Peyer's patch (tissue), 4 donors: ENCODE measurements at regions not wholly inside any gene's neighbourhood (a gene's known extent, or its start where the extent isn't known, plus 50 kb on each side); places are given as distances from the start of the nearest gene placed in this dataset.
"Not testable (repeated sequence)": the region's sequence is repeated elsewhere in the genome, so short reads cannot be mapped to it uniquely, and the experiment has no call there.

Experiments used
- DNase-seq, 3 donors: peaks; one replicate each; pipeline ENCODE4 v3.0.0-alpha.2; 2017 to 2019
- H3K27ac ChIP-seq, 4 donors: fragments of 200-600 bp; sonication (generic); one replicate each; pipeline ENCODE4 v1.5.1; 2016 to 2019
- H3K27me3 ChIP-seq, 2 donors: fragments of 200-600 bp; sonication (generic); one replicate each; pipeline ENCODE4 v1.5.1; 2019
- H3K36me3 ChIP-seq, 3 donors: fragments of 200-600 bp; sonication (generic); one replicate each; pipeline ENCODE4 v1.5.1; 2016 to 2019
- H3K4me1 ChIP-seq, 4 donors: fragments of 200-600 bp; sonication (generic); one replicate each; pipeline ENCODE4 v1.5.1; 2016 to 2019
- H3K4me3 ChIP-seq, 4 donors: fragments of 200-600 bp; sonication (generic); 1 replicate in 3 of 4; 2 replicates in 1 of 4; pipeline ENCODE4 v1.5.1; 2016 to 2019; ENCODE audit warnings: mild to moderate bottlenecking in 1 of 4
- H3K9me3 ChIP-seq, 4 donors: fragments of 200-600 bp; sonication (generic); one replicate each; pipeline ENCODE4 v1.5.1; 2016 to 2019; ENCODE audit warnings: mild to moderate bottlenecking in 1 of 4
- CTCF ChIP-seq, 6 experiments: fragments of 450-650 bp in 4 of 6; fragments of 200-600 bp in 2 of 6; sonication (generic) in 1 of 6; IDR thresholded peaks; one replicate each; pipeline ENCODE4 v1.5.1; 2017 to 2019; ENCODE audit warnings: antibody characterized with exemption in 6 of 6, mild to moderate bottlenecking in 3 of 6, moderate library complexity in 1 of 6
- POLR2A ChIP-seq, 2 donors: fragments of 450-650 bp; IDR thresholded peaks; one replicate each; pipeline ENCODE4 v1.5.1; 2017; ENCODE audit warnings: antibody characterized with exemption in 2 of 2, mild to moderate bottlenecking in 2 of 2, moderate library complexity in 2 of 2

- no peak for TF ChIP-seq POLR2A (IDR thresholded peaks at IDR 0.05)
- no peak for TF ChIP-seq CTCF (IDR thresholded peaks at IDR 0.05)
- DNase-seq, result no peak
- Histone ChIP-seq H3K4me1 (no peaks in the 10 kb centered on the region), H3K27ac (no peak overlapping the region), H3K4me3 (no peak overlapping the region), H3K9me3 (no peaks in the 10 kb centered on the region), H3K27me3 (no peaks in the 10 kb centered on the region), H3K36me3 (no peaks in the 10 kb centered on the region)
Measured at GRCh38 chr9:118686959-118687358, 682.3 kb downstream of the BRINP1 start.

DNA sequence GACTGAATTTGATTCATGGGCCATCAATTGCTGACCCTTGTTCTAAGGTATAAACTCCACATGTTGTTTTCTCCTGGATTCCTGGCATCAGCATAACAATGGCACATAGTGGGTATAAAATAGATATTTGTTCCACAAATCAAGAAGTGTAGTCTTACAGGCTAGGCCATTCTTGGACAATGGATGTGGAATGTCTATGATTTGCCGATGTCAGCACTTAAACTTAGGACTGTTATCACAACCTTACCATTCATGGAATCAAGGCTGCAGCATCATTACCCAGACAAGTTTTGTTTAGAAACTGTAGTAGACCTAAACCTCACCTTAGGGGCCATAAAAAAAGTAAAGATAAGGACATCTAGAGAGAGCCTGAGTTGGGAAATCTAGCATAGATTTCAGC lies 680.0 kb downstream of the BRINP1 start:
- no peaks in the 10 kb centered on the region for H3K36me3 ChIP-seq
- DNase-seq, result no peak

GRCh38 chr9:118692613-118693012 lies 676.6 kb downstream of the BRINP1 start:
- H3K9me3 ChIP-seq, result no peaks in the 10 kb centered on the region
- H3K4me3 ChIP-seq, result no peak overlapping the region
- no peaks in the 10 kb centered on the region for H3K36me3 ChIP-seq
- no peak overlapping the region for H3K27ac ChIP-seq
- TF ChIP-seq POLR2A (IDR thresholded peaks at IDR 0.05) (no peak), CTCF (IDR thresholded peaks at IDR 0.05) (no peak)
- H3K4me1 ChIP-seq, result no peaks in the 10 kb centered on the region
- H3K27me3 ChIP-seq, result no peaks in the 10 kb centered on the region
- DNase-seq, result no peak

More for the DNA sequence above, 680.0 kb downstream of the BRINP1 start:
- no peak for TF ChIP-seq CTCF (IDR thresholded peaks at IDR 0.05)
- no peak for TF ChIP-seq POLR2A (IDR thresholded peaks at IDR 0.05)
- Histone ChIP-seq H3K9me3 (no peaks in the 10 kb centered on the region), H3K4me1 (no peaks in the 10 kb centered on the region), H3K4me3 (no peak overlapping the region), H3K27me3 (no peaks in the 10 kb centered on the region), H3K27ac (no peak overlapping the region)

DNA sequence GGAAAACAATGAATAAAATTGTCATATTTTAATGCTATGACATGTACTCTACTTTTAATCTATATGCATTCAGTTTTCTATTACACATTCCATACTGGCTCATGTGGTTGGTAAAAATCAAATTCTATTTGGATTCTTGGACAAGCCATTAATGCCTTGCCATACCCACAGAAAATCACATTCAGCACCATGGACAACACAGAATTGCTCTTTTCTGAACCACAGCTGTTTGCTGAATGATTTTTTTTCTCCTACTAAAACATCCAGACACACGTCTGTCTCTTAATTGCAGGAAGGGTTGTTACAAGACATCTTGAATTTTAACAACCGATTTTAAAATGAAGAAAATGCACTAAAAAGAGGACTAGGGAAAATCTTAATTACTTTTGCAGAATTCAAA lies 675.6 kb downstream of the BRINP1 start:
- no peaks in the 10 kb centered on the region for H3K36me3 ChIP-seq
- H3K4me1 ChIP-seq, result no peaks in the 10 kb centered on the region
- H3K27me3 ChIP-seq, result no peaks in the 10 kb centered on the region
- H3K9me3 ChIP-seq, result no peaks in the 10 kb centered on the region
- H3K27ac ChIP-seq, result no peak overlapping the region
- TF ChIP-seq POLR2A (IDR thresholded peaks at IDR 0.05) (no peak), CTCF (IDR thresholded peaks at IDR 0.05) (no peak)
- H3K4me3 ChIP-seq, result no peak overlapping the region
- DNase-seq, result no peak

DNA sequence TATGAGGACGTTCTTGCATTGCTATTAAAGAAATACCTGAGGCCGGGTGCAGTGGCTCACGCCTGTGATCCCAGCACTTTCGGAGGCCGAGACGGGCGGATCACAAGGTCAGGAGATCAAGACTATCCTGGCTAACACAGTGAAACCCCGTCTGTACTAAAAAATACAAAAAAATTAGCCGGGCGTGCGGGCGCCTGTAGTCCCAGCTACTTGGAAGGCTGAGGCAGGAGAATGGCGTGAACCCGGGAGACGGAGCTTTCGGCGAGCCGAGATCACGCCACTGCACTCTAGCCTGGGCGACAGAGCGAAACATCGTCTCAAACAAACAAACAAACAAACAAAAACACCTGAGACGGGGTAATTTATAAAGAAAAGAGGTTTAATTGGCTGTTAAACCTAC lies 674.0 kb downstream of the BRINP1 start:
- not testable (repeated sequence) for H3K27me3 ChIP-seq, DNase-seq, H3K36me3 ChIP-seq

GRCh38 chr9:118701985-118702384 lies 667.2 kb downstream of the BRINP1 start:
- H3K4me1 ChIP-seq, result no peaks in the 10 kb centered on the region

More for the DNA sequence above, 674.0 kb downstream of the BRINP1 start:
- H3K4me1 ChIP-seq, H3K4me3 ChIP-seq, H3K9me3 ChIP-seq, H3K27ac ChIP-seq: not testable (repeated sequence)

DNA sequence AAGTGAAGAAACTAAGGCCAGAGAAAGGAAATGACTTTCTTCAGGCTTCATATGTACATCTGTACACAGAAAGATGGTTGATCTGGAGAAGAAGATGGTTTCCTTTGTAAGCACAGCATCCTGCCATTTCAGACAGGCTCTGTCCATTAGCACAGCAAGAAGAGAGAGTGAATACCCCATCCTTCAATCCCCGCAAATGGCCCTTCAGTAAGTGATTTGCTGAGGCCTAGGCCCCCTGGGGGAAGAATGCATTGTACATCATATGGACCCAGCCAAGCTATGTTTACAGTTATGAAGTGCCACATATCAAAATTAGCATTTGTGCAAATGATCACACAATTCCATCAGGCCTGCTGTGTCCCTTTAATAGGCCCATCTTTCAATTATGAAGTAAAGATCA lies 657.4 kb downstream of the BRINP1 start:
- no peaks in the 10 kb centered on the region for H3K36me3 ChIP-seq
- TF ChIP-seq CTCF (IDR thresholded peaks at IDR 0.05), result no peak
- no peak for TF ChIP-seq POLR2A (IDR thresholded peaks at IDR 0.05)
- H3K4me3 ChIP-seq, result no peak overlapping the region
- no peak for DNase-seq
- H3K9me3 ChIP-seq, result no peaks in the 10 kb centered on the region
- H3K27ac ChIP-seq, result no peak overlapping the region
- no peaks in the 10 kb centered on the region for H3K27me3 ChIP-seq
- no peaks in the 10 kb centered on the region for H3K4me1 ChIP-seq

More at GRCh38 chr9:118701985-118702384, 667.2 kb downstream of the BRINP1 start:
- Histone ChIP-seq H3K9me3 (no peaks in the 10 kb centered on the region), H3K27ac (no peak overlapping the region), H3K36me3 (no peaks in the 10 kb centered on the region), H3K4me3 (no peak overlapping the region), H3K27me3 (no peaks in the 10 kb centered on the region)
- no peak for TF ChIP-seq POLR2A (IDR thresholded peaks at IDR 0.05)
- DNase-seq, result no peak
